ENCODE measurements at regions not wholly inside any gene's neighbourhood (a gene's known extent, or its start where the extent isn't known, plus 50 kb on each side); places are given as distances from the start of the nearest gene placed in this dataset.
"Not testable (repeated sequence)": the region's sequence is repeated elsewhere in the genome, so short reads cannot be mapped to it uniquely, and the experiment has no call there.

- not testable (repeated sequence) for TF ChIP-seq CTCF (IDR thresholded peaks at IDR 0.05; ENCODE audit: low read depth, low read length); EZH2phosphoT487 (IDR thresholded peaks at IDR 0.05; ENCODE audit: low read depth)
Measured at GRCh38 chr2:111491614-111492013, 370.9 kb downstream of the BCL2L11 start.

All from OCI-LY3 (cell line).